ENCODE measurements at regions not wholly inside any gene's neighbourhood (a gene's known extent, or its start where the extent isn't known, plus 50 kb on each side); places are given as distances from the start of the nearest gene placed in this dataset.
A peak's percentile ranks its signal among the peaks of the same experiment; 100 is the strongest.
"Not testable (repeated sequence)": the region's sequence is repeated elsewhere in the genome, so short reads cannot be mapped to it uniquely, and the experiment has no call there.

DNA sequence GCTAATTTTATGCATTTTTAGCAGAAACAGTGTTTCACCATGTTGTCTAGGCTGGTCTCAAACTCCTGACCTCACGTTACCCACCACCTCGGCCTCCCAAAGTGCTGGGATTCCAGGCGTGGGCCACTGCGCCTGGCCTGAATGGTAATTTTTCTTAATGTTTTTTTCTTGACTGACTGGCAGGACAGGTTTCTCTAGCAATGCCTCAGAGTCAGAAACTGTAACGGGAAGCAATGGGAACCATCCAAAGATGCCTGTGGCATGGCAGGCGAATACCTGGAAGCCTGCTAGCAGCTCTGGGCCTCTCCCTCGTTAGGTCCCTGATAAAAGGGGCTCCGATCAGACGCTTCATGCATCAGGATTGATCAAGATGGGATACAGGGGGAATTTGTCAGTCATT, 639.2 kb downstream of the NR2F1-AS1 start:
- DNase-seq (ENCODE audit: low read depth, low spot score) = no peak
- TF ChIP-seq, protein P1, sequence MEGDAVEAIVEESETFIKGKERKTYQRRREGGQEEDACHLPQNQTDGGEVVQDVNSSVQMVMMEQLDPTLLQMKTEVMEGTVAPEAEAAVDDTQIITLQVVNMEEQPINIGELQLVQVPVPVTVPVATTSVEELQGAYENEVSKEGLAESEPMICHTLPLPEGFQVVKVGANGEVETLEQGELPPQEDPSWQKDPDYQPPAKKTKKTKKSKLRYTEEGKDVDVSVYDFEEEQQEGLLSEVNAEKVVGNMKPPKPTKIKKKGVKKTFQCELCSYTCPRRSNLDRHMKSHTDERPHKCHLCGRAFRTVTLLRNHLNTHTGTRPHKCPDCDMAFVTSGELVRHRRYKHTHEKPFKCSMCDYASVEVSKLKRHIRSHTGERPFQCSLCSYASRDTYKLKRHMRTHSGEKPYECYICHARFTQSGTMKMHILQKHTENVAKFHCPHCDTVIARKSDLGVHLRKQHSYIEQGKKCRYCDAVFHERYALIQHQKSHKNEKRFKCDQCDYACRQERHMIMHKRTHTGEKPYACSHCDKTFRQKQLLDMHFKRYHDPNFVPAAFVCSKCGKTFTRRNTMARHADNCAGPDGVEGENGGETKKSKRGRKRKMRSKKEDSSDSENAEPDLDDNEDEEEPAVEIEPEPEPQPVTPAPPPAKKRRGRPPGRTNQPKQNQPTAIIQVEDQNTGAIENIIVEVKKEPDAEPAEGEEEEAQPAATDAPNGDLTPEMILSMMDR (IDR thresholded peaks at IDR 0.05; ENCODE audit: low read depth, low read length) = no peak
- no peak overlapping the region for H3K4me3 ChIP-seq (ENCODE audit: low read depth, low read length)
- in situ Hi-C loops (cut with HindIII; ENCODE audit: low sequenced_read_pairs) = no loop called here

DNA sequence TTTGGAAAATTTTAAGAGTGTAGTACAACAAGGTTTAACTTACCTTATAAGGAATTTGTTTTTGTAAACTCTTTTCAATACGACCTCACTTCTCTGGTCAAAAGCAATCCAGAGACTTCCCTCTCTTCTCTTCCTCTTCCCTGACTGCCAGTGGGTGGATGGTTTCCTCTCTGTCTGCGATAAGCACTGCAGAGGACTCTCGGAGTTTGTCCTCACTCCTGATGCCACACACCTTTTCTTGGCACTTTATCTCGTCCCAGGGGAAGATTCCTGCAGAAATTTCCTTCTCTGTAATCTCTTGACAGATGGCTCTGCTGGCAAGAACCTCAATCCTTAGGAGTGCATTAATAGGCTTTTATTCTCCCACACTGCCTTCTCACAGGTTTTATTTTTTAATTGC, 641.6 kb downstream of the NR2F1-AS1 start:
- DNase-seq (ENCODE audit: low read depth, low spot score) = no peak
- no peak overlapping the region for H3K4me3 ChIP-seq (ENCODE audit: low read depth, low read length)
- TF ChIP-seq, protein P1 (IDR thresholded peaks at IDR 0.05; ENCODE audit: low read depth, low read length) = no peak
- in situ Hi-C loops (cut with HindIII; ENCODE audit: low sequenced_read_pairs) = no loop called here

DNA sequence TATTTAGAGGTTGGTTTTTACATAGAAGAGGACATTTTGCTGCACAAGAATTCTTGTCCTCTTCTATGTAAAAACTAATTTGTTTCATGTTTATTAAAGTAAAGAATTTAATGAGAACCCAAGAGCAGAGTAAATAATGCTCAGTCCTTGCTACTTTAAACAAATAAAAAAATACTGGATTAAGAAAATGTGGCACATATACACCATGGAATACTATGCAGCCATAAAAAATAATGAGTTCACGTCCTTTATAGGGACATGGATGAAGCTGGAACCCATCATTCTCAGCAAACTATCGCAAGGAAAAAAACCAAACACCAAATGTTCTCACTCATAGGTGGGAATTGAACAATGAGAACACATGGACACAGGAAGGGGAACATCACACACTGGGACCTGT, 643.6 kb downstream of the NR2F1-AS1 start:
- in situ Hi-C loops (cut with HindIII; ENCODE audit: low sequenced_read_pairs); H3K4me3 ChIP-seq (ENCODE audit: low read depth, low read length); DNase-seq (ENCODE audit: low read depth, low spot score): not testable (repeated sequence)

DNA sequence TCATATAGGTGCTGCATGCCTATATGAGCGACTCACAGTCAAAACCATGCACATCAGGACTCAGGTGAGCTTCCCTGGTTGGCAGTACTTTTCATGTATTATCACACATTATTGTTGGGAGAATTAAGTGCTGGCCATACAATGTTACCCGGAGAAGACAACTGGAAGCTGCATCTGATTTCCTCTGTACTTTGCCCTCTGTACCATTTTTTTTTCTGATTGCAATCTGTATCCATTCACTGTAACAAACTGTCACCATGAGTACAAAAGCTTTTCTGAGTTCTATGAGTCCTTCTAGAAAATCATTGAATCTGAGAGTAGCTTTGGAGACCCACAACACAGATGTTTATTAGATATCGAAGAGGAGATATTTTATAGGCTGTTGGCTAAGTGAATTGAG, 651.0 kb downstream of the NR2F1-AS1 start:
- in situ Hi-C loops (cut with HindIII; ENCODE audit: low sequenced_read_pairs) = no loop called here
- DNase-seq (ENCODE audit: low read depth, low spot score) = no peak
- no peak overlapping the region for H3K4me3 ChIP-seq (ENCODE audit: low read depth, low read length)
- TF ChIP-seq, protein P1 (IDR thresholded peaks at IDR 0.05; ENCODE audit: low read depth, low read length) = no peak

DNA sequence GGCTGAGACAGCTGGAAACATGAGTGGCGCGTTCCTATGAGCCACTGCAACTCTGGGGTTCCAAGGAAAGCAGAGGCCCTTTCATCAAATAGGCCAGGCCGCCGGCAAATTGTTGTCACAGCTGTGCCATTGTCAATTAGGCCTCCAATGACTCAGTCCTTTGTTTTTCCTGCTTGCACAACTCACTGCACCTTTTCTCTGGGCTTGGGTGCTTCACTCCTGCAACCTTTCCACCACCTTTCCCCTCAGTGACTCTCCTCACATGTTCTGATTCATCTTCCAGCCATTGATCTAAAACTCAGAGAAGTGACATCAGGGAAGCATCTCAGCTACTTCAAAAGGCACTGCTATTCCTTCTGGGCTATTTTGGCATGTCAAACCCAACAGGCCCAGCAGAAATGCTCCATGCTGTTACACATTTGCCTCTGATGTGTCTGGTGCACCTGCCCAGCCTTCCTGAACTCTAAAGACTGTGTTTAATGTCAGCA, 653.7 kb downstream of the NR2F1-AS1 start:
- DNase-seq (ENCODE audit: low read depth, low spot score) = peak; percentile 36
- H3K4me3 ChIP-seq (ENCODE audit: low read depth, low read length) = no peak overlapping the region
- in situ Hi-C loops (cut with HindIII; ENCODE audit: low sequenced_read_pairs) = no loop called here
- TF ChIP-seq, protein P1 (IDR thresholded peaks at IDR 0.05; ENCODE audit: low read depth, low read length) = no peak

DNA sequence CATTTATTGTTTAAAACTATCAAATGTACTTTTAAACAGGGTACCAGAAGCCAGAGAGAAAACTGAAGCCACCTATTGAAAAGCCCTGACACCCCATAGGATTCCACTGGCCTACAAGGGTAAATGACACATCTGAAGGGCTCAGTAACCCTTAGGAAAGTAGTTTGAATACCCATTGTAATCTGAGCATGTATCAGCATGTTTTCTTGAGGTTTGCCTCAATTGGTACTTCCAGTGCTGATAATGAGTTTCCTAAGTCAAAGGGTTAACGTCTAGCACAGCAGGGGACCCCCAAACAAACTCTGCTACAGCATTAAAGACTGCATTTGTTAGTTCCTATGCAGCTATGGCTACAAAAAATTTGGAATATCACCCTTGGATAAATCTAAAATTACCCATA, 657.1 kb downstream of the NR2F1-AS1 start:
- TF ChIP-seq, protein P1 (IDR thresholded peaks at IDR 0.05; ENCODE audit: low read depth, low read length) = no peak
- in situ Hi-C loops (cut with HindIII; ENCODE audit: low sequenced_read_pairs) = no loop called here
- H3K4me3 ChIP-seq (ENCODE audit: low read depth, low read length) = no peak overlapping the region
- DNase-seq (ENCODE audit: low read depth, low spot score) = no peak

DNA sequence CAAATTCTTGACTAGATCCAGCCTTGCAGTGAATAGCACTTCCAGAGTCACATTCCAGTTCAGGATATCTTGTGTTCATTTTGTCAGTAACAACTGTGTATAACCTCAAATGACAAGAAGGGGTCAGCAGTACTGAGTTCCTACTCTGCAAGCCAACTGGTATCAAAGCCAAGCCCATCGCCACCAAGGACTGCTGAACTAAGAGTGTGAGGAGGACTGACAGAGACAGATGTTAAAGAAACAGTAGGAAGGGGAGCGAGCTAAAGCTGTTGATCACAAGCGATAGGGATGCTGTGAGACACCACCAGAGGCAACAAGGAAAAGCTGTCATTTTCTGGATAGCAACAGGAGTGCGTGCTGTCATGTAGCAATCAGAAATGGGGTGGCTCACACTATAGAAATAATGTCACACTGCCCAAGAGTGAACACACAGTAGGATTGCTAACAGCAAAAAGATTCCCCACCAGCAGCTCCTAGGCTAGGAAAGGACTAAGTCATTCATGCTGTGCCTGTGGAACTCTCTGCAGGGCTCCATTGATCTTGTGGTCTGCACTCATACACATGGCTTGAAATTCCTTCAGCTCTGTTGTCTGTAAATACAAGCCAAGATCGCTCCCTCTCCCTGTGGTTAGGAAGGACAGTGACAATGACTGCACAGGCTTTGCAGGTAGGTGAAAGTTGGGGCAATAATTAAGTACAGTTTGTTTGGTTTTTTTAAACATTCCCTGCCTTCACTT, 658.6 kb downstream of the NR2F1-AS1 start:
- TF ChIP-seq, protein P1 (IDR thresholded peaks at IDR 0.05; ENCODE audit: low read depth, low read length) = no peak
- DNase-seq (ENCODE audit: low read depth, low spot score) = peak; percentile 44
- H3K4me3 ChIP-seq (ENCODE audit: low read depth, low read length) = no peak overlapping the region
- in situ Hi-C loops (cut with HindIII; ENCODE audit: low sequenced_read_pairs) = no loop called here
